Lower lobe of right lung (tissue), 2 donors: ENCODE measurements at regions not wholly inside any gene's neighbourhood (a gene's known extent, or its start where the extent isn't known, plus 50 kb on each side); places are given as distances from the start of the nearest gene placed in this dataset.

ENCODE experiments used
- ATAC-seq, 2 donors: fragments of 200-7000 bp; cut with Tn5 transposase; one replicate each; pipeline ENCODE4 v1.9.1; 2020 to 2022; ENCODE audit warnings: mild to moderate bottlenecking in 2 of 2, moderate library complexity in 2 of 2
- DNase-seq: peaks from one replicate; pipeline ENCODE4 v3.0.0-alpha.2; 2020
- H3K27ac ChIP-seq: fragments of 200-600 bp; one replicate; pipeline ENCODE4 v1.8.0; 2022
- H3K27me3 ChIP-seq: fragments of 200-600 bp; one replicate; pipeline ENCODE4 v1.8.0; 2022; ENCODE audit warnings: low read depth
- H3K36me3 ChIP-seq: fragments of 200-600 bp; one replicate; pipeline ENCODE4 v1.8.0; 2022; ENCODE audit warnings: mild to moderate bottlenecking
- H3K4me1 ChIP-seq: fragments of 200-600 bp; one replicate; pipeline ENCODE4 v1.8.0; 2022
- H3K4me3 ChIP-seq: fragments of 200-600 bp; one replicate; pipeline ENCODE4 v1.8.0; 2022; ENCODE audit warnings: mild to moderate bottlenecking
- H3K9me3 ChIP-seq: fragments of 200-600 bp; one replicate; pipeline ENCODE4 v1.8.0; 2022
- CTCF ChIP-seq: fragments of 200-600 bp; IDR thresholded peaks from one replicate; pipeline ENCODE4 v1.8.0; 2022; ENCODE audit warnings: antibody characterized with exemption, mild to moderate bottlenecking
- intact Hi-C: fragments of 100-400 bp; cut with DNase I; formaldehyde crosslinking; loops from one replicate; pipeline ENCODE4 v1.11.0; 2022
- donor health status: DM: no; HTN: yes; CAD: no; lungs with severe emphysema.

- TF ChIP-seq CTCF = no peak
- intact Hi-C loops = no loop called here
Observed at GRCh38 chr11:92829671-92830070, 139.8 kb upstream of the MTNR1B start.

GRCh38 chr11:92830377-92831155 is 138.9 kb upstream of the MTNR1B start:
- H3K4me1 ChIP-seq = peaks cover 9% of the 10 kb centered on the region
- no peak overlapping the region for H3K27ac ChIP-seq
- intact Hi-C loops = no loop called here
- H3K9me3 ChIP-seq = no peaks in the 10 kb centered on the region
- no peaks in the 10 kb centered on the region for H3K27me3 ChIP-seq
- H3K4me3 ChIP-seq = no peak overlapping the region
- H3K36me3 ChIP-seq = no peaks in the 10 kb centered on the region
- DNase-seq (no peak), ATAC-seq (no peak)
- TF ChIP-seq CTCF = no peak

More at GRCh38 chr11:92829671-92830070, 139.8 kb upstream of the MTNR1B start:
- Histone ChIP-seq H3K4me1 (peaks cover 9% of the 10 kb centered on the region), H3K9me3 (no peaks in the 10 kb centered on the region), H3K36me3 (no peaks in the 10 kb centered on the region), H3K4me3 (no peak overlapping the region), H3K27ac (no peak overlapping the region), H3K27me3 (no peaks in the 10 kb centered on the region)
- ATAC-seq (no peak), DNase-seq (no peak)

- no peak for TF ChIP-seq CTCF
- H3K4me3 ChIP-seq = no peak overlapping the region
- no peak for DNase-seq
- H3K4me1 ChIP-seq = no peaks in the 10 kb centered on the region
- ATAC-seq = no peak
- intact Hi-C loops = no loop called here
- H3K27ac ChIP-seq = no peak overlapping the region
- no peaks in the 10 kb centered on the region for H3K9me3 ChIP-seq
- H3K36me3 ChIP-seq = no peaks in the 10 kb centered on the region
- H3K27me3 ChIP-seq = no peaks in the 10 kb centered on the region
Observed at GRCh38 chr11:92834296-92835020, 135.0 kb upstream of the MTNR1B start.

GRCh38 chr11:92837595-92837994 is 131.9 kb upstream of the MTNR1B start:
- no peak for DNase-seq
- H3K27me3 ChIP-seq = no peaks in the 10 kb centered on the region
- no peak overlapping the region for H3K4me3 ChIP-seq
- no peaks in the 10 kb centered on the region for H3K36me3 ChIP-seq
- no peaks in the 10 kb centered on the region for H3K4me1 ChIP-seq
- intact Hi-C loops = no loop called here
- no peak for TF ChIP-seq CTCF
- H3K9me3 ChIP-seq = no peaks in the 10 kb centered on the region
- no peak for ATAC-seq
- H3K27ac ChIP-seq = no peak overlapping the region

GRCh38 chr11:92838759-92839310 is 130.6 kb upstream of the MTNR1B start:
- no peak for DNase-seq
- no peak for ATAC-seq
- no peaks in the 10 kb centered on the region for H3K4me1 ChIP-seq
- intact Hi-C loops = no loop called here
- TF ChIP-seq CTCF = no peak
- H3K9me3 ChIP-seq = no peaks in the 10 kb centered on the region
- no peak overlapping the region for H3K4me3 ChIP-seq
- no peaks in the 10 kb centered on the region for H3K27me3 ChIP-seq
- no peak overlapping the region for H3K27ac ChIP-seq
- no peaks in the 10 kb centered on the region for H3K36me3 ChIP-seq
